GM23248 (cell line): ENCODE measurements at regions not wholly inside any gene's neighbourhood (a gene's known extent, or its start where the extent isn't known, plus 50 kb on each side); places are given as distances from the start of the nearest gene placed in this dataset.

Experiments
- DNase-seq: peaks from one replicate; pipeline ENCODE4 v3.0.0-alpha.2; 2015
- H2AFZ ChIP-seq: fragments of 200-600 bp; sonication (generic); 2 replicates; pipeline ENCODE4 v1.6.1; 2016; ENCODE audit warnings: antibody characterized with exemption
- H3F3A ChIP-seq: fragments of 200-600 bp; sonication (generic); 2 replicates; pipeline ENCODE4 v1.6.1; 2016; ENCODE audit warnings: mild to moderate bottlenecking, antibody characterized with exemption, mixed run types; ENCODE audit not compliant: insufficient read depth
- H3K27ac ChIP-seq: fragments of 200-600 bp; sonication (generic); 2 replicates; pipeline ENCODE4 v1.5.1; 2016; ENCODE audit warnings: mild to moderate bottlenecking
- H3K27me3 ChIP-seq: fragments of 200-600 bp; sonication (generic); replicated peaks from 2 replicates; pipeline ENCODE4 v1.6.1; 2016; ENCODE audit warnings: mild to moderate bottlenecking; ENCODE audit not compliant: insufficient read depth
- H3K36me3 ChIP-seq: fragments of 200-600 bp; sonication (generic); 2 replicates; pipeline ENCODE4 v1.6.1; 2016; ENCODE audit warnings: low read depth, mild to moderate bottlenecking
- H3K4me1 ChIP-seq: fragments of 200-600 bp; sonication (generic); 2 replicates; pipeline ENCODE4 v1.6.1; 2016; ENCODE audit warnings: mild to moderate bottlenecking; ENCODE audit not compliant: insufficient read depth
- H3K4me2 ChIP-seq: fragments of 200-600 bp; sonication (generic); one replicate; pipeline ENCODE4 v1.6.1; 2016; ENCODE audit warnings: mild to moderate bottlenecking; ENCODE audit not compliant: unreplicated experiment
- H3K4me3 ChIP-seq: fragments of 200-600 bp; sonication (generic); 2 replicates; pipeline ENCODE4 v1.5.1; 2016; ENCODE audit warnings: mild to moderate bottlenecking
- H3K79me2 ChIP-seq: fragments of 200-600 bp; sonication (generic); 2 replicates; pipeline ENCODE4 v1.6.1; 2016; ENCODE audit warnings: mild to moderate bottlenecking; ENCODE audit not compliant: insufficient read depth
- H3K9ac ChIP-seq: fragments of 200-600 bp; sonication (generic); 2 replicates; pipeline ENCODE4 v1.6.1; 2016; ENCODE audit warnings: mild to moderate bottlenecking
- H3K9me2 ChIP-seq: fragments of 200-600 bp; sonication (generic); 2 replicates; pipeline ENCODE4 v1.6.1; 2016; ENCODE audit warnings: mixed run types, mild to moderate bottlenecking, moderate library complexity; ENCODE audit not compliant: insufficient read depth
- H3K9me3 ChIP-seq: fragments of 200-600 bp; sonication (generic); one replicate; pipeline ENCODE4 v1.6.1; 2017; ENCODE audit warnings: low read depth
- H4K20me1 ChIP-seq: fragments of 200-600 bp; sonication (generic); 2 replicates; pipeline ENCODE4 v1.6.0; 2016; ENCODE audit not compliant: insufficient read depth
- EZH2 ChIP-seq: fragments of 200-600 bp; sonication (generic); IDR thresholded peaks from 2 replicates; pipeline ENCODE4 v1.6.1; 2018; ENCODE audit warnings: antibody characterized with exemption, mild to moderate bottlenecking; ENCODE audit not compliant: insufficient read depth, poor library complexity, severe bottlenecking
- EZH2phosphoT487 ChIP-seq: fragments of 200-600 bp; sonication (generic); IDR thresholded peaks from 2 replicates; pipeline ENCODE4 v1.6.1; 2018; ENCODE audit warnings: antibody characterized with exemption, moderate library complexity, mild to moderate bottlenecking, low read depth; ENCODE audit not compliant: insufficient read depth
- WGBS, 2 experiments: methylation state at CpG; one replicate each; pipeline ENCODE4 v1.1.6; 2015 to 2017; ENCODE audit warnings: low lambda C conversion rate in 2 of 2, low coverage in 1 of 2; ENCODE audit errors: missing lambda C conversion rate in 2 of 2; 5-methylcytosine and 5-hydroxymethylcytosine counted together
- in situ Hi-C: fragments of 300-500 bp; cut with MboI; formaldehyde crosslinking; loops from 2 replicates; pipeline ENCODE4 v1.15.0; 2020

GRCh38 chr4:189519186-189519585 lies 421.5 kb upstream of the FRG1 start:
- H3K9me3 ChIP-seq = no peaks in the 10 kb centered on the region
- H3K4me3 ChIP-seq = no peak overlapping the region
- H3K4me2 ChIP-seq = no peak overlapping the region
- no peak overlapping the region for H2AFZ ChIP-seq
- H3K4me1 ChIP-seq = no peaks in the 10 kb centered on the region
- H3K9ac ChIP-seq = no peak overlapping the region
- H4K20me1 ChIP-seq = no peaks in the 10 kb centered on the region
- TF ChIP-seq EZH2 (no peak), EZH2phosphoT487 (no peak)
- no peak overlapping the region for H3K27ac ChIP-seq
- no peaks in the 10 kb centered on the region for H3K9me2 ChIP-seq
- no peaks in the 10 kb centered on the region for H3K27me3 ChIP-seq
- in situ Hi-C loops = no loop called here
- H3F3A ChIP-seq = no peaks in the 10 kb centered on the region
- H3K79me2 ChIP-seq = no peaks in the 10 kb centered on the region
- 35 to 53% methylated on average over 2 of the region's 2 CpGs for WGBS, 2 experiments
- no peaks in the 10 kb centered on the region for H3K36me3 ChIP-seq
- DNase-seq = no peak

GRCh38 chr4:189525304-189525703 lies 415.4 kb upstream of the FRG1 start:
- H3K79me2 ChIP-seq = no peaks in the 10 kb centered on the region
- DNase-seq = no peak
- no peaks in the 10 kb centered on the region for H3K9me3 ChIP-seq
- H3K4me3 ChIP-seq = no peak overlapping the region
- no peaks in the 10 kb centered on the region for H3K9me2 ChIP-seq
- in situ Hi-C loops = no loop called here
- 3 to 4% methylated on average over 4 of the region's 4 CpGs for WGBS, 2 experiments
- H4K20me1 ChIP-seq = no peaks in the 10 kb centered on the region
- H3K4me1 ChIP-seq = no peaks in the 10 kb centered on the region
- no peak overlapping the region for H3K27ac ChIP-seq
- H2AFZ ChIP-seq = no peak overlapping the region
- no peaks in the 10 kb centered on the region for H3K27me3 ChIP-seq
- no peaks in the 10 kb centered on the region for H3F3A ChIP-seq
- no peak overlapping the region for H3K4me2 ChIP-seq
- H3K9ac ChIP-seq = no peak overlapping the region
- TF ChIP-seq EZH2phosphoT487 = no peak
- no peak for TF ChIP-seq EZH2
- H3K36me3 ChIP-seq = no peaks in the 10 kb centered on the region

GRCh38 chr4:189530848-189531247 lies 409.8 kb upstream of the FRG1 start:
- Histone ChIP-seq H3K4me3 (no peak overlapping the region), H3F3A (no peaks in the 10 kb centered on the region; the same call in 1 of the 2 replicates), H2AFZ (no peak overlapping the region), H3K9ac (no peak overlapping the region), H3K9me2 (no peaks in the 10 kb centered on the region), H3K4me1 (no peaks in the 10 kb centered on the region), H3K27ac (no peak overlapping the region), H3K79me2 (no peaks in the 10 kb centered on the region), H3K4me2 (no peak overlapping the region), H3K9me3 (peaks cover 9% of the 10 kb centered on the region), H3K36me3 (no peaks in the 10 kb centered on the region), H4K20me1 (no peaks in the 10 kb centered on the region), H3K27me3 (no peaks in the 10 kb centered on the region)
- WGBS, 2 experiments = 0 to 3% methylated on average over 2 of the region's 2 CpGs
- in situ Hi-C loops = no loop called here
- DNase-seq = no peak
- TF ChIP-seq EZH2phosphoT487 (no peak), EZH2 (no peak)

- H3K9me3 ChIP-seq = peaks cover 9% of the 10 kb centered on the region
- H3K79me2 ChIP-seq = no peaks in the 10 kb centered on the region
- no peak overlapping the region for H3K9ac ChIP-seq
- no peak overlapping the region for H3K4me2 ChIP-seq
- H3K36me3 ChIP-seq = no peaks in the 10 kb centered on the region
- H4K20me1 ChIP-seq = no peaks in the 10 kb centered on the region
- WGBS, 2 experiments = 38 to 46% methylated on average over 2 of the region's 2 CpGs
- no peak overlapping the region for H3K4me3 ChIP-seq
- in situ Hi-C loops = no loop called here
- DNase-seq = peak; percentile 1
- H3K27me3 ChIP-seq = no peaks in the 10 kb centered on the region
- no peaks in the 10 kb centered on the region for H3K9me2 ChIP-seq
- H2AFZ ChIP-seq = no peak overlapping the region
- no peak overlapping the region for H3K27ac ChIP-seq
- H3K4me1 ChIP-seq = no peaks in the 10 kb centered on the region
- TF ChIP-seq EZH2 = no peak
- TF ChIP-seq EZH2phosphoT487 = no peak
- H3F3A ChIP-seq = no peaks in the 10 kb centered on the region; the same call in 1 of the 2 replicates
Measured at GRCh38 chr4:189533603-189534002, 407.1 kb upstream of the FRG1 start.

GRCh38 chr4:189547559-189547958 lies 393.1 kb upstream of the FRG1 start:
- Histone ChIP-seq H3F3A (no peaks in the 10 kb centered on the region), H3K9me2 (no peaks in the 10 kb centered on the region), H3K27ac (no peak overlapping the region), H2AFZ (no peak overlapping the region), H3K9me3 (no peaks in the 10 kb centered on the region), H3K9ac (no peak overlapping the region), H3K4me2 (no peak overlapping the region), H3K36me3 (no peaks in the 10 kb centered on the region), H4K20me1 (no peaks in the 10 kb centered on the region), H3K4me3 (no peak overlapping the region), H3K79me2 (no peaks in the 10 kb centered on the region), H3K4me1 (no peaks in the 10 kb centered on the region), H3K27me3 (no peaks in the 10 kb centered on the region)
- TF ChIP-seq EZH2phosphoT487 (no peak), EZH2 (no peak)
- DNase-seq = no peak
- in situ Hi-C loops = no loop called here
- WGBS, 2 experiments = 10 to 13% methylated on average over 7 of the region's 7 CpGs
